ENCODE measurements at regions not wholly inside any gene's neighbourhood (a gene's known extent, or its start where the extent isn't known, plus 50 kb on each side); places are given as distances from the start of the nearest gene placed in this dataset.

DNA sequence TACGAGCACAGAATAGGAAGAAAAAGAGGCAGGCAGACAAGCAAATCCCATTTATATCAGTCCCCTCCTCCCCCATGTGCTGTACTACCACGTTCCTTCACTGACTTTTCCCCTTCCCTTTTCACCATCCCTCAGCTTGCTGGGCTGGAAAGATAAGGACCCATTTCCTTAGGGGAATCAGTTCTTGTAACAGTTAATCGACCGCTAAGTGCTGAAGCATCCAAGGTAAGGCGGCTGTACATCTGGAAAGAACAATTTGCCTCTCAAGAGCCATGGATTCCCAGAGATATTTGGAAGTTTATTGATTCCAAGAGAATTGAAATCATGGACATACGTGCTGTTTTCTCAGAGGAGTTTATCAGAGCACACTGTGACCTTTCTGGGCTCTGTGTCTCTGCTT, 1688.0 kb downstream of the STIM2 start:
- DNase-seq = no peak

DNA sequence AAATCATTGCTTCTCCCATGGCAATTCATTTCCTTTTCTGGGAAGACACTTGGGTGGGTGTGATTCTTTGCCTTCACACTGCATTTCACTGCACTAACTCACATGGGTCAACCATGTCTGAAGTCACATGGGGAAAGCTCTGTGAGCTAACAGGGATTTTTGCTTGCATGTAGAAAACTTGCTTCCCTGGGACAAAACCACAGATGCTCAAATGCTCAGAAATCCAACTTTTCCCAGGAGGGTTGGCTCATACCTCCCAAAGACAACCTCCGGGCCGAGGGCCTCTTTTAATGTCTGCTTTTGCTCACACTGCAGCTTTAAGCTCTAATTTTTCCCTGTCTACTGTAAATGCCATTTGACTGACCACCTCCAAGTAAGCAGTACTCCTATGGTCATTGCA, 1695.2 kb downstream of the STIM2 start:
- peak; percentile 23 for DNase-seq

DNA sequence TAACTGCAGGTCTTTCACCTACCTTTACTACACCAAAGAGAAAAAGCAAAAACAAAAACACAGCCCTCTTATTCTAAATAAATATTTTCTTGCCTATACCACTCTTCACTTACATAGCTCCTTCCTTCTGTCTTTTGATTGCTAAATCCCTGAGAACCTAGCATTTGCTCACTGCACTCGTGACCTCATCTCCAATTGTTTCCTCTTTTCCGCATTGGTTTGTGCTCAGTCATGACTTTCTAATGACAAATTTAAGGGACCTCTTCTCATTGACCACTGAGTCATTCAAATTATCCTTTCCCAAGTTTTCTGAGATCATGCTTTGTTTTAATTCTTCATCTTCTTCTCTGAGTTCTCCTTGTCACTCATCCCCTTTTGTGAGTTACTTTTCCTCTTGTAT, 1697.1 kb downstream of the STIM2 start:
- DNase-seq = no peak

DNA sequence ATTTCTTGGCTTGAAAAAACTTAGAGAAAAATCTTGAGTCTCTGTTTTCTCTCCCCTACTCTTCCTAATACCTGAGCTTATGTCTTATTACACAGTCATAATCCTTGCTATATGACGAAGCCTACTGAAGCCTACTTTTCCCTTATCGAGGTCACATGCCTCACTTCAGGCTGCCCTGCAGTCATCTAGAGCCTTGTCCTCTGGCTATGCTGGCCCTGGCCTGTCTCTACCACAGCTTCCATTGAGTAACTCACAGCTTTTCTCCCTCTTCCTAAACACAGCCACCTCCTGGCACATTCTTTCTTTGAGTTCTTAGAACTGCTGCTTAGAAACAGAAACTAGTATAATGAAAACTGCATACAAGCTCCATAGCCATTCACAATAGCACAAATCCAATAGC, 1698.3 kb downstream of the STIM2 start:
- DNase-seq = no peak

DNA sequence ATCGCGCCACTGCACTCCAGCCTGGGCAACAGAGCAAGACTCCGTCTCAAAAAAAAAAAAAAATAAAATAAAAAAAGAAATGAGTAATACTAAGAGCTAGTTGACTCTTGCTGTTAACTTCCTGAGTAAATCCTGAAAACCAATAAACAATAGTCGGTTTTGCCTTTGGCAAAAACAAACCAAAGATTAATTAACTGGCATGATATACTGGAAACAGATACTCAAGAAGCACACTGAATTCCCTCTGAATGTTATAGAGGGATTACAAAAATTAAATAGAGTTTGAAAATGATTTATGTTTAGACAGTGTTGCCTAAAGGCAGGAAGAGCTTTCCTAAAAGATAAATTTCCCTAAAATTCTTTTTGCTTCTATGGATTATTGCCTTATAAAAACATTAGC, 1702.3 kb downstream of the STIM2 start:
- DNase-seq = no peak

DNA sequence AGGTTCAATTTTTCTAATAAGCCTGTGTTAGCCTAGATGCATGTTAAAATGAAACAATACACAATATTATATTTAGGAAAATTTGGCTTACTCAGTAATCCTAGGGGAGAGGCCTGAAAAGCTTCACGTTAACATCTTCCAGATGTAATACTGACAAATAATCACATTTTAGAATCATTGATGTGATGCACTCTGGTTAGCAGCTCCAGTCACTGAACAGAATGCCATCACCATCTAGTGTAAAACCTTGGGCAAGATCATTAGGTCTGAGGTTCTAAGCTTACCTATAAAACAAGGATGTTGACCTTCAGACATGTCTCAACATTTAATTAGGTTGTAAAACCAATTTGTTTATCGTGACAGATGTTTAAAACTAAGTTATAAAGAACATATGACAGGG, 1704.8 kb downstream of the STIM2 start:
- DNase-seq = no peak

DNA sequence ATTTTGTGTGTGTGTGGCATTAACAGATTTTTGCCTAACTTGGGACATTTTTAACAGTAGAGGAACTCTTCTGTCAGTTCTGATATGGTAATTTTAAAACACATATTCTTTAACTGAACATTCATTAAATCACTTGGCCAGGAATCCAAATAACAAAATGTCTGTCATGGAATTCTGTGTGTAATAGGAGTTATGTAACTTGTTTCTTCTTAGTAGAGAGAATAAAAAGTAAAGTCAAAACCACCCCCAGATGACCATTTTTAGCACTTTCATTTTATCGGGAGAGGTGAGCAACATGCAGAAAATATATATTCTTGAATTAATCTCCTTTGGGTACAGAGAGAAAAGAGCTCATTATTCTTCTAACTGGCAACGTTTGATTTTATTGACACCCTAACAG, 1740.3 kb downstream of the STIM2 start:
- no peak for DNase-seq

DNA sequence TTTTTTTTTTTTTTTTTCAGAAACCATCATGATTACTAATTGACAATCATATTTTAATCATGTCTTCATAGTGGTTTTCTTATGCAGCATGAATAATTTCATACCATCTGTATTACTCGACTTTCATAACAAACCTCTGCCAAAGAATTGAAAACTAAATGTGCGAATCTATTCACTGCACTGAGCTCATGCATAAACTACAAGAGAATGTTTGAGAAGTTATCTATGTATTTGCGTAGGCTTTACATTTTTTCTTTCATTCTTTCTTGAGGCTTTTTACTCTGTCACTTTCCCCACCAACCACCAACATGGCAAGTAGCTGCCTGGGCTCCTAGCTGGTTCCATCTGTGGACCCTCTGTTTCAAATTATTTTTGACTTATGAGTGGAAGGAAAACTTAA, 1761.0 kb downstream of the STIM2 start:
- no peak for DNase-seq

DNA sequence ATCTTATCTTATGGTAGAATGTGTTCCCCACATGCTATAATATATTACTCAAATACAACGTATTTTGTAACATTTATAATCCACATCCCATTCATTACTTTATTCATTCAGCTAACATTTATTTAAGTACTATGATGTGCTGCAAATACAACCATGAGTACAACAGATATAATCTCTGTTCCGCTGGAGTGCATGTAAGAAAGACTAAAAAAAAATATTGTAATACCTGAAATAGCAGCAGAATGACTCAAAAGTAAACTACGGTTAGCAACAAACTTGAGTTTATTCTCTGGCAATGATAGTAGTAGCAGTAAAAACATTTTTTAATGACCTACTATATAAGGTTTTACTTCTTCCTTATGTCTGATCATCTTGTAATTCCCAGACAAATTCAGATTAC, 1776.3 kb downstream of the STIM2 start:
- no peak for DNase-seq

DNA sequence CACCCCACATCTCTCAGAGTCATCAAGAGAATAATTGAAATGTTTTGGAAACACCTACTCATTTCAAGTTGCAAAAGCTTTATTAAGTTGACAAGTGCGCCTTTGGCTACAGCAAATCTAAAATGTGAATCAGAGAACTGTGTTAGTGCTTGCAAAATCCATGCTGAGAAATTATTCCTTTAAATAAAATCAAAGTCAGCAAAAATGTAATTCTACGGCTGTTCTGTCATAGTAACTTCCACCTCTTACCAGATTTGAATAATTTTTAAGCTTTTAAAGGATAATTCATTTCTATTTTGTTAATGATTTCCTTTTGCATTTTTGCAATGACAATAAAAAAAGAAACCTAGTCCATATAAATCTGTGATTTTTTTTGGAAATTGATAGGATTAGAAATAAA, 1779.1 kb downstream of the STIM2 start:
- no peak for DNase-seq

DNA sequence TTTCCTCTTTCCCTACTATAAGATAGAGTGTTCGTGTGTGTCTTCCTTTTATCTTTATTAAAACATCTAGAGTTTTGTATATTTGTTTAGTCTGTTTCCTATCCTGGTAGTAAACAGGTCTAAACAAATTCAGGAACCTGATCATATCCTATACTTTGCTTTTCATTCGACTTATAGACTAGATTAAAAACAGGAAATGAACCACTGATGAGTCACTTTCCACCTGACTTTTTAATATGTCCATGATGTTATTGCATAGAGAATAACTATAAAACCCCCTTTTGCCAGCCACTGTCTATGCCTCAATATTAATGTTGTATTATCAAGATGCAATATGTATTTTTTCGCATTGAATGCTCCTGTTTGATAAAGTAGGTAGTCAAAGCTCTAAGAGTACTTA, 1794.0 kb downstream of the STIM2 start:
- DNase-seq = peak; percentile 49

DNA sequence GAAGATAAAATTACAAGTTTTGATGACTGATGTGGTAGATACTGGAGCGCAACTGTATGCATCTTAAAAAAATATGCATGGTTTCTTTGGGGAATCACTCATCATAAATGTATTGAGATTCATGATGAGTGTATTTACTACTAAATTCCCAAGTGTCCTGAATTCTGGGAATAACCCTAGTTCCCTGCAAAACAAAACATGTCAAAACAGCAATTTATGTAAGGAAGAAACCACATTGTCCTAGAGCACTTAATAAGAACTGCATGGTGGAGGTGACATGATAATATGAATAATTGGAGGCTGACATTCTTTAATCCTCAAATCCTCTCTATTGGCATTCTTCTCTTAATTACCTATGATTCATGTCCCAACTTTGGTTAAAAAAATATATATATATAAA, 1804.7 kb downstream of the STIM2 start:
- no peak for DNase-seq

DNA sequence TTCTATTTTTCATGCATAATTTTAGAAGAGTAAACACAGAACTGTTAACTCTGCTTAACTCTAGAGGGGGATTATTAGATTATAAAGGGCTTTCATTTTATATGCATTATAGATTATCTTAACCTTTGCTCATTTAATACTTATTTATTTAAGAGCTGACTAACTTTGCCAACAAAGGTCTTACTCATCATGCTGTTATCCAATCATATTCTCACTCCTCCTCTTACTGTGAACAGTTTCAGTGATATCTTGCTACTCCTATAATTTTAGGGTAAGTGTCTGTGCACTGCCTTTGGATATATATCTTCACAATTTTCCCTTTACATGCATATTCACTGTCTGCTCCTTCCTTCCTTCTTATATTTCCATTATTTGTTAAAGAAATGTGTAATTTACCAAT, 1814.9 kb downstream of the STIM2 start:
- DNase-seq = peak; percentile 41

DNA sequence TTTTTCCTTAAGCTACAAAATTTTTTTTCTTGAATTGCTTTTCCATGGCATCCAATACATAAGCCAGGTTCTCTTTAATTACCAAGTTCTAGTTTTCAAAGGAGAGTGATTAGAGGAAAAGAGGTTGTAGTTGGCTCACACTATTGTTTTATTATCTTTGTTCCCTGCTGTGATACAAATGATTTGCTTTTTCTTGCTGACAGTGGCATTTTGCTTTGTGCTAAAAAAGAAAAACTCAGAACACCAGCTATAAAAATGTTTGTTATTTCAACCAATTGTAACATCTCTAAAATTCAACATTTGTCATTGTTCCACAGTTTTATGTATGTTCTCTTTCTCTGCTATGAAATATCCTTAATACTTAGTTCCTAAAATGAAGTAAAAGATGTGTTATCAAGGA, 1817.2 kb downstream of the STIM2 start:
- no peak for DNase-seq

DNA sequence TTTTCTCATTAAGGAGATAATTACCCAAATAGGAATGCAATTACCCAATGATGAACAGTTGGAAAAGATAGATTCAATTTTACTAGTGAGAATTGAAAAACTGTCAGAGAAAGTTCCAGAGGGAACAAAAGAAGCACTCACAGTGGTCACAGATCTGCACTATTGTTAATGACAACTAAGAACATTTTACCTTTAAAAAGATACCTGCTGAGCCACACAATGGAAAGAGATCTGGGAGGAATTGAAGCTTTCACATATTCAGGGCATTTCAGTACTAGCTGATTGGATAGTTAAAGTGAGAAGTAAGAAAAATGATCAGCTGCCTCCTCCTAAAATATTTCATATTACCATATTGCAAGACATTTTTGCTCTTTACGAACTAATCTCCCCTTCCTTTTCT, 1822.2 kb downstream of the STIM2 start:
- no peak for DNase-seq

DNA sequence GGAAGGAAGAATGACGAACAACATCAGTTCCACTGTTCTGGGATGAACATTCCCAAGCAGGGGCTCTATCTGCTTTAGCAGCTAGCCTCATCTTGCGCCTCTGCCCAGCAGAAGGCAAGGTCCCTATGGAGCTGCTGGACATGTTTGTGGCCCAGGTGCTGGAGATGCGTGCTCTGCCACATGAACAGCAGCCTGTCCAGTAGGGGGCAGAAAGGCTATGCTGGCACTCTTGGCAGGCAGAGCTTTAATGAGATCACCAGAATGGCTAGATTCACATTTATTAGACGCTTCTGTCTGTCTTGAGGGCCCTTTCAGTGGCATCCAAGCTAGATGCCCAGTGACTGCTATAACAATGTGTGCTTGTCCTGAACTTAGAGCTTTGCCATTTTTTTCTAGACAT, 1826.0 kb downstream of the STIM2 start:
- peak; percentile 93 for DNase-seq

DNA sequence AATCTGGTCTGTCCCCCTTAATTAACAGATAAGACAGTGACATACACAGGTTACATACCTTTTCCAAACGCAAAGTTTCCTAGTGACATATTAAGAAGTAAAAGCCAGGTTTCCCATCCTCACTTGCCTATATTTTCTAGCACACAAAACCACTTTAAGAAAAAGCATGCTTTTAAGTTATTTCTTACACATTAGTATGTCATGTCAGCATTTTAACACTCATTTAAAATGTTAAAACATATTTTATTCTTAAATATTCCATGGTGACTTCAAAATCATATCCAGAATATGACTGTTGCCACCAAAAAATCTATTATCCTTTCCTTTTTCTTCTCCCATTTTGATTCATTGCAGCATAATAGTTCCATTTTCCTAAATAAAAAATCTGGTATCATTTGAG, 1830.2 kb downstream of the STIM2 start:
- DNase-seq = no peak

DNA sequence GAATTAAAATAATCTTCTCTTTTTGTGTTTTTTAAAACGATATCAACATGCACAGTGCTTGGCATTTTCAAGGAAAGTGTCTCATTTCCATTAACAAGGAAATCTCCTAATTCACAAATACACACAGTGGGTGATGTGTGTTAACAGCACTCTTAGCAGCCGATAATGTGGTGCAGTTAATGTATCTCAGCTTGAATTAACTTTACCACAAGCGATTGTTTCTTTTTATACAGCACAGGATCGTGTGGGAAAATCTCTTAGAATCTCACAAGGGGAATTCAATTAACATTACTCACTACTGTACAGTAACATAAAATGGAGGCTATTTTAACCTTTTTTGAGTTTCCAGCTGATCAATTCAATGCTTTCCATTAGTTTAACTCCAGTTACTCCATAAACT, 1841.9 kb downstream of the STIM2 start:
- no peak for DNase-seq

DNA sequence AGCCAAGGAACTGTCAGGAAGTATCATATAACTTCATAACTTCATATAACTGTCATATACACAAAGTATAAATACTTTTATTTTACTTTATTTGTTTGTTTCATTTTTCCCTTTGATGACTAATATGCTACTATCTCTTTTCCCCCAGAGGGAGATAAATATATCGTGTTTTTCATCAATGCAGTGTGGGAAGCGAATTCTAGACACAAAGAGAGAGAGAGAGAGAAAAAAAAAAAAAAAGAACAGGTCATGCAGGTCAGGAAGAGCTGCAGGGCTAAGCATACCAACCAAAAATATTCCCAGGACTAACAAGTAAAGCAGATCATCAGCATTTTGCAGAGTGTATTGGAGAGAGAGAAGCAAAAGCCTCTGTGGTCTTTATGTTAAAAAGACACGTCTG, 1849.2 kb downstream of the STIM2 start:
- DNase-seq = no peak

DNA sequence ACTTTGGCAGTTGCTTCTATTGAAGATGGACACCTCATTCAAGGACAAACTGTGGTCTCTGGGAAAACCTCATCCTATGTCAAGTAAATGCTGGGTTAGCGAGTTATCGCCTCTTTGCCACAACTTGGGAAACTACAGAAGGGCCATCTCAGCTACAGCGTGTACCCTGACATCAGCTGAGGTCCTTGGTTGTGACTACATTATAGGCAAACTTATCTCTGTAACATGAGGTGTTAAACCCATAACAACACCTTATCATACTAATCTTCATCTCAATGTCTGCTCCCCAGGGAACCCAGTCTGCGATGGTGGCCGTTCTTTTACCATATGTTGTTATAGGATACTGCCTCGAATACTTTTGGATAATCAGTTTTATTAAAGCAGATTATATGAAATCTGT, 1862.7 kb downstream of the STIM2 start:
- DNase-seq = no peak

DNA sequence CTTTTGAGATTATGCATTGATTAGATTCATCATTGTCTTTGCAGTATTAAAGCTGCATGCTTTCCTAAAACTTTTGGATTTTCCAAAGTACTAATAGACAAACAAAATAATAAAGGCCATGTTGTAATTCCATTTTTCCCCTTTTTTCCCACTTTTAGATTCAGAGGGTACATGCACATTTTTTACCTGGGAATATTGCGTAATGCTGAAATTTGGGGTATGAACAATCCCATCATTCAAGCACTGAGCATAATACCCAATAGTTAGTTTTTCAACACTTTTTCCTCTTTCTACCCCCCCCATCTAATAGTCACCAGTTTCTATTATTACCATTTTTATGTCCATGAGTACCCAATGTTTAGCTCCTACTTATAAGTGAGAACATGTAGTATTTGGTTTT, 1863.6 kb downstream of the STIM2 start:
- DNase-seq = no peak

DNA sequence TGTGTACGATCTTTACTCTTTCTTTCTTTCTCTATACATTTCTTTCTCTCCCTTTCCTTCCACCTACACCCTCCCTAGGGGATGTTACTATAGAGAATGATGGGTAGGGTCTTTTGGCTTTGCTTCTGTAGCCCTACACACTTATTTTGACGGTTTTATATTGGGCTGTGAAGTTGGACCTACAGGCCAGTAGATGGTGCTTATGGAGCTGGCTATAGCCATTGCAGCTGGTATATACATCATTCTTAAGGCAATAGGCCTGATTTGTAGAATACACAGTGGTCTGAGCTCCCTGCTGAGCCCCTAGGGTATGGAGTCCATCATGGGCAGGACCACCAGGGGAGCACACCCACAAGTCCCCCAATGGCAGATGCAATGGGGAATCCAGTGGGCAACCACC, 1869.7 kb downstream of the STIM2 start:
- DNase-seq = no peak

DNA sequence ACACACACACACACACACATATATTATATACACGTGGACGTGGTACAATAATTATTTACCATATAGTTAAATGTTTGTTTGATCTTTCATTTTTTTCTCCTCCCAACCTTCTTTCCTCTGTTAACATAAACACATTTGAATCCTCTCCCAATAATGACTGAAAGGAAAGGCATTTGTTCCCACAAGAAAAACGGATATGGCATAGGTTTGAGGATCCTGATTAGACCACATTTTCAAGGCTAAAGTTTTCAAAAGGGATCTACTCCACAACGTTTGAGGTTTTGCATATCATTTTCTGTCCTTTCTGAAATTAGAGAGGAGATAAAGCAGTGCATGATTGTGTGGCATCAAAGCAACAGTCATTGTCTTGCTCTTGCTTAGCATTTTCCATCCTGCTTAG, 1883.4 kb downstream of the STIM2 start:
- no peak for DNase-seq

DNA sequence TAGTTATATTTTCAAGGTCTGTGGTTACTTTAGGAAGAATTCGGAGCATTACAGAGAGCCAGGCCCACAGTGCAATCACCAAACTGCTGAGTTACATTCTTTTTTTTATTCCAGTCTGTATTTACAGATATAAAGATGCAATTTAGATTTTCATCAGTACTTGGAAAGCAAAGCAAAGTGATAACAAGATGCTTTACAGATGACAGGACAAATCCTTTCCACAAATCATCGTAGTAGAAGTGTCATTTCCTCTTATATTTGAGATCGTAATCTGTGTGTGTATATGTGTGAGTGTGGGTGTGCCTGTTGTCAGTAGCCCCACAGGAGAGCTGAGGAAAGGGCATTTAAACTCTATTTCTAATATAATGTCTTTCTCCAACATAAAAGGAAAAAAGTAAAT, 1893.7 kb downstream of the STIM2 start:
- DNase-seq = no peak

DNA sequence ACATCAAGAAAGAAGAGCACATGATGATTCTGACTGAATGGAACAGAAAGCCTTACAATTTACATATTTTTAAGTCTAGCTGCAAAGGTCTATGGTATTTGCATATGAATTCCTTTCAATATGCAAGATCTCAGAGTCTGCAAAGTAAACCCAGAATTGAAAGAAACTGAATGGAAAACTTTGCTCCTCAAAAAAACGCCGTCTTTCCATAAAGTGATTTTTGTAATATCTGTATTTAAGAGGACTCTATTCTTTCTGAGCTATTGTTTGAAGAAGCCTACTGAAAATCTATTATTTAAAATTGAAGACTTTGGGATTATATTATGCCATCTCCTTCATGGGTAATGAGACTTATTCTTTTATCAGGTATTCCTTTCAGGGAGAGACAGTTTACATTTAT, 1894.4 kb downstream of the STIM2 start:
- DNase-seq = no peak

DNA sequence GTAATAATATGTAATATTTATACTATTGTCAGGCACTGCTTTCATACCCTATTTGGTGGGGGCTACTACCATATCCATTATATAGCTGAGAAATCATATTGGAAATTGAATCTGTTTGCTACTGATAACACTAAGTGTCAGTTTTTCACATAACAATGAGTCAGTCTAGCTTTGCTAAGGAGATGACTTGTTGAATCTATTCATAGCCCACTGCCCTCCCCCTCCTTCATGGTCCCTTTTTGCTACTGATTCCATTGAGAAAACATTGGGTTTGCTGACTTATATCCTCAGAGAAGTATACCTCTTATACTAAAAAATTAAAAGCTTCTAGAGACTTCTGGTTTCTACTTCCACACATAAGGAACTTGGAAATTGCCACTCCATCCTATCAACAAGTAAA, 1898.4 kb downstream of the STIM2 start:
- DNase-seq = no peak

DNA sequence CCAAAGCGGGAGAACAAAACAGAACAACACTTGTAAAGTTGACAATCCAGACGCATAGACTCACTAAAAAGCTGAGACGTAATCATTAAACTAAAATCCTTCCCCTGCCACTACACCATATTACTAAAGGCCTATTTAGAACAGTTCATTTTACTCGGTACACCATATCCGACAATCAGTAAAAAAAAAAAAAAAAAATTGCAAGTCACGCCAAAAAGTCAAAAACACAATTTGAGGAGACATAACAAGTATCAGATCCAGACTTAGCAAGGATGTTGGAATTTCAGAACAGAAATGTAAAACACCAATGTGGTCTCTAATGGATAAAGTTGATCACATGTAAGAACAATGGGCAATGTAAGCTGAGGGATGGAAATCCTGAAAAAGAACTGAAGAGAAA, 1899.4 kb downstream of the STIM2 start:
- DNase-seq = no peak
